ENCODE measurements at regions not wholly inside any gene's neighbourhood (a gene's known extent, or its start where the extent isn't known, plus 50 kb on each side); places are given as distances from the start of the nearest gene placed in this dataset.
"Not testable (repeated sequence)": the region's sequence is repeated elsewhere in the genome, so short reads cannot be mapped to it uniquely, and the experiment has no call there.

DNA sequence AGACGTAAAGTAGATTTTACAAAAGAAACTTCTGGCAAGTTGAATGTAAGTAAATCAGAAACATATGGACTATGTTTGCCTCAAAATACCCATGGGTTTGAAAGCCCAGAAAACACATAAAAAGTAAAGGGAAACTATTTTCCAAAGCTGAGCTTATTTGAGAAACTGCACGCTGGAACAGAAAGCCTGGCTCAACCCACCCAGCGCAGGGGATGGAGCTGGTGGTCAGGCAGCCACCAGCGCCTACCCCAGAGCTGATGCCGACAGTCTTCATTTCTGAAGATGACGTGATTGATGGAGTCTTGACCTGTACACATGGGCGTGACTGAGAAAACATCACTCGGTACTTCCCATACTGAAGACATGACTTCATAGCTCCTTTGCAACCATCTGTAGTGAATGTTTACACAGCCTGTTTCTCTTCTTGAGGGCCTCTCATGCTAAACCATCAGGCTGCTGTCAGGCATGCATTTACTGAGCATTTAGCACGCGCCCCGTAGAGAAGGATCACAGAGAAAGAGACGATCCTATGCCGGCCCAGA is 232.6 kb upstream of the AUTS2 start:
- ATAC-seq (replicated peaks) (no peak), DNase-seq (no peak)
- Mint-ChIP-seq H3K27ac (no peak overlapping the region), H3K4me1 (no peaks in the 10 kb centered on the region), H3K9me3 (no peaks in the 10 kb centered on the region), H3K27me3 (no peaks in the 10 kb centered on the region), H3K36me3 (no peaks in the 10 kb centered on the region), H3K4me3 (no peak overlapping the region)

GRCh38 chr7:69367780-69368179 is 230.5 kb upstream of the AUTS2 start:
- no peak for DNase-seq
- no peak overlapping the region for H3K27ac Mint-ChIP-seq
- H3K27me3 Mint-ChIP-seq, result no peaks in the 10 kb centered on the region
- H3K4me1 Mint-ChIP-seq, result peaks cover 0 to under 1% of the 10 kb centered on the region in 2 donors
- H3K9me3 Mint-ChIP-seq, result no peaks in the 10 kb centered on the region
- H3K36me3 Mint-ChIP-seq, result no peaks in the 10 kb centered on the region
- ATAC-seq (replicated peaks), result no peak
- H3K4me3 Mint-ChIP-seq, result no peak overlapping the region

DNA sequence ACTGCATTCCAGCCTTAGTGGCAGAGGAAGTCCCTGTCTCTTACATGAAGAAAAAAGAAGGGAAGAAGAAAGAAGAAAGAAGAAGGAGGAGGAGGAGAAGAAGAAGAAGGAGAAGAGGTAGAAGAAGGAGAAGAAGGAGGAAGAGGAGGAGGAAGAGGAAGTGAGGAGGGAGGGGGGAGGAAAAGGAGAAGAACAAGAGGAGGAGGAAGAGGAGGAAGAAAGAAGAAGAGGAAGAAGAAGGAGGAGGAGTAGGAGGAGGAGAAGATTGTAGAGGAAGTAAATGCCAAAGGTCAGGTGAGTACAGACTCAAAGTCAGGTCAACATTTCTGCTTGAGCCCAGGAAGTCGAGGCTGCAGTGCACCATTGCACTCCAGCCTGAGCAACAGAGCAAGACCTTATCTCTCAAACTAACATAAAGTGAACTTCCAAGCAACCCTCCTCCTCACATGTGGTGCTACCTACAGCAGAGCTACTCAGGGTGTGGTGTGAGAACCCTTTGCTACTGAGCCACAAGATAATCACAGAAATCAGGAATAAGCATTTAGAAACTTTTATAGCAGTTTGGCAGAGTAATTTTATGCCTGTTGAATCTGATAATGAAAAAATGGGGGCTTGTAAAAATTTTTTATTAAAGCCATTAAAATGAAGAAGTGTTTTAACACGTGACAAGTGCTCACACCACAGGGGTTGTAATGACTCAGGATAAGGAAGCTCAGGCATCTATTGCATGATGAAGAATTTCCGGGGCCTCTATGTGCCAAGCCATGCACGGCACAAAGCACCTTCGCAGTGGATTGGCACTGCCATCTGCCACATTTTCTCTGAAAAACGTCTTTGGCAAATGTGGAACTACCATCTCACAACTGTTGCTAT is 224.9 kb upstream of the AUTS2 start:
- ATAC-seq (replicated peaks), result peak; percentile 91 to 94
- peak; percentile 8 for DNase-seq
- peaks cover 4% of the 10 kb centered on the region in 2 donors for H3K9me3 Mint-ChIP-seq
- no peak overlapping the region for H3K4me3 Mint-ChIP-seq
- peaks cover 10 to 26% of the 10 kb centered on the region in 2 donors for H3K4me1 Mint-ChIP-seq
- peaks cover 0 to 3% of the 10 kb centered on the region in 2 donors for H3K36me3 Mint-ChIP-seq
- peaks cover under 1 to 7% of the 10 kb centered on the region in 2 donors for H3K27me3 Mint-ChIP-seq
- H3K27ac Mint-ChIP-seq, result peak overlapping the region; percentile 70

GRCh38 chr7:69374044-69374425 is 224.2 kb upstream of the AUTS2 start:
- peaks cover 4% of the 10 kb centered on the region in 2 donors for H3K9me3 Mint-ChIP-seq
- H3K4me3 Mint-ChIP-seq, result no peak overlapping the region
- peak overlapping the region; percentile 68 for H3K27ac Mint-ChIP-seq
- peaks cover 7 to 11% of the 10 kb centered on the region in 2 donors for H3K27me3 Mint-ChIP-seq
- H3K36me3 Mint-ChIP-seq, result peaks cover 0 to 3% of the 10 kb centered on the region in 2 donors
- H3K4me1 Mint-ChIP-seq, result peaks cover 10 to 26% of the 10 kb centered on the region in 2 donors
- ATAC-seq (replicated peaks) (no peak), DNase-seq (no peak)

DNA sequence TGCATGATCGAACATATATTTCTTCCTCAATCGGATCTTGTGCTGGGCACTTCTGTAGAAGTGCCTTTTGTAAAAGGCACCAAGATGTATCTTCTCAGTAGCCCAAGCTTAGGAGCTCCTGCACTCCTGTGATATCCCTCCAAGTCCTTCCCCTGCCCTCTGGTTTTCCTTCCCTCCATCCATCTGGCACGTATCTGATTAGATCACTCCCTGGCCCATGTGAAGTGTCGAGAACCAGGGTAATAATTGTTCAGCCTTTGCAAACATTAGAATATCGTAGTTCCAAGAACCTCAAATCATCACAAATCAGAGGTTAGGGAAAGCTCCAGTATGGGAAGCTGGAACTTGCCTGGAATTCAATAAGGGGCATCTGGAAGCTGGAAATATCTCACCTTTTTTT is 221.1 kb upstream of the AUTS2 start:
- H3K27me3 Mint-ChIP-seq, result peaks cover 8 to 14% of the 10 kb centered on the region in 2 donors
- H3K36me3 Mint-ChIP-seq, result peaks cover 0 to 3% of the 10 kb centered on the region in 2 donors
- H3K27ac Mint-ChIP-seq, result no peak overlapping the region
- ATAC-seq (replicated peaks) (no peak), DNase-seq (no peak)
- H3K9me3 Mint-ChIP-seq, result peaks cover 4% of the 10 kb centered on the region in 2 donors
- H3K4me1 Mint-ChIP-seq, result peaks cover 10 to 26% of the 10 kb centered on the region in 2 donors
- H3K4me3 Mint-ChIP-seq, result no peak overlapping the region

DNA sequence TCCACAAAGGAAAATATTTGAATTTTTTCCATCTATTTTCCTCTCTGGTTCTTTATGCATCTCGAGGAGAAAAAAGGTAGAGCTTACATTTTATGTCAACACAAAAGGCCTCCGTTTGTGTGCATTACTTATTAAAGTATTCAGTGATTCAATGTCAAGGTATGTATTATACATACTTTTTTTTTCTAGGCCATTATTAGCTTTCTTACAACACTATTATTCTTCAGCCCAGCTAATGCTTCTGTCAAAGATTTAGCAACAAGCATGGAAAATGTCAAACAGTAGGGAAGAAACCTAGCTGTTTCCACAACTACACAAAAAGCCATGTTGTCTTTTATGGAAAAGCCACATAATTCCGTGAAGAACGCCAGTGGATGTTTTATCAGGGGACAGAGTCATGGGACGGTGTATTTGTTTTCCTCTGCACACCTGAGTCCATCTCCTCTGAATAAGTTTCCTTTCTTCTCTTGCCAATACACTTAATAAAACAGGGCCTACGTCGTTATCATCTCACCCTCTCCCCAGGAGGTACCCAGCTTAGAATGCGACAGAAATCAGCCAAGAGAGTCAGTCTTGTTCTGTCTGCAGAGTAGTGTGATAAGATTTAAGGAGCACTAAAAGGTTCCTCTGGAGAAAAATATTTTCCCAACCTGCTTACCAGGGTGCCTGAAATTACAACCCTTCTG is 209.7 kb upstream of the AUTS2 start:
- no peak overlapping the region for H3K4me3 Mint-ChIP-seq
- ATAC-seq (replicated peaks), result no peak

GRCh38 chr7:69389216-69389615 is 209.1 kb upstream of the AUTS2 start:
- peaks cover 0 to 6% of the 10 kb centered on the region in 2 donors for H3K9me3 Mint-ChIP-seq
- no peaks in the 10 kb centered on the region for H3K4me1 Mint-ChIP-seq
- no peak for ATAC-seq (replicated peaks)

More for the DNA sequence above, 209.7 kb upstream of the AUTS2 start:
- no peak for DNase-seq
- Mint-ChIP-seq H3K4me1 (no peaks in the 10 kb centered on the region), H3K9me3 (peaks cover 1 to 6% of the 10 kb centered on the region in 2 donors), H3K27ac (no peak overlapping the region), H3K36me3 (no peaks in the 10 kb centered on the region), H3K27me3 (peaks cover 5 to 8% of the 10 kb centered on the region in 2 donors)

DNA sequence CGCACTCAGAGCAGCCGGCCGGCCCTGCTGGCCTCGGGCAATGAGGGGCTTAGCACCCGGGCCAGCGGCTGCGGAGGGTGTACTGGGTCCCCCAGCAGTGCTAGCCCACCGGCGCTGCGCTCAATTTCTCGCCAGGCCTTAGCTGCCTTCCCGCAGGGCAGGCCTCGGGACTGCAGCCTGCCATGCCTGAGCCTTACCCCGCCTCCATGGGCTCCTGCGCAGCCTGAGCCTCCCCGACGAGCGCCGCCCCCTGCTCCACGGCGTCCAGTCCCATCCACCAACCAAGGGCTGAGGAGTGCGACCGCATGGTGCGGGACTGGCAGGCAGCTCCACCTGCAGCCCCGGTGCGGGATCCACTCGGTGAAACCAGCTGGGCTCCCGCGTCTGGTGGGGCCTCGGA is 204.4 kb upstream of the AUTS2 start:
- not testable (repeated sequence) for H3K27me3 Mint-ChIP-seq; H3K36me3 Mint-ChIP-seq; ATAC-seq (replicated peaks); H3K27ac Mint-ChIP-seq; DNase-seq; H3K9me3 Mint-ChIP-seq; H3K4me1 Mint-ChIP-seq; H3K4me3 Mint-ChIP-seq

More at GRCh38 chr7:69389216-69389615, 209.1 kb upstream of the AUTS2 start:
- H3K27ac Mint-ChIP-seq, result no peak overlapping the region
- H3K27me3 Mint-ChIP-seq, result peaks cover 0 to 7% of the 10 kb centered on the region in 2 donors
- H3K4me3 Mint-ChIP-seq, result no peak overlapping the region
- no peaks in the 10 kb centered on the region for H3K36me3 Mint-ChIP-seq
- DNase-seq, result no peak

DNA sequence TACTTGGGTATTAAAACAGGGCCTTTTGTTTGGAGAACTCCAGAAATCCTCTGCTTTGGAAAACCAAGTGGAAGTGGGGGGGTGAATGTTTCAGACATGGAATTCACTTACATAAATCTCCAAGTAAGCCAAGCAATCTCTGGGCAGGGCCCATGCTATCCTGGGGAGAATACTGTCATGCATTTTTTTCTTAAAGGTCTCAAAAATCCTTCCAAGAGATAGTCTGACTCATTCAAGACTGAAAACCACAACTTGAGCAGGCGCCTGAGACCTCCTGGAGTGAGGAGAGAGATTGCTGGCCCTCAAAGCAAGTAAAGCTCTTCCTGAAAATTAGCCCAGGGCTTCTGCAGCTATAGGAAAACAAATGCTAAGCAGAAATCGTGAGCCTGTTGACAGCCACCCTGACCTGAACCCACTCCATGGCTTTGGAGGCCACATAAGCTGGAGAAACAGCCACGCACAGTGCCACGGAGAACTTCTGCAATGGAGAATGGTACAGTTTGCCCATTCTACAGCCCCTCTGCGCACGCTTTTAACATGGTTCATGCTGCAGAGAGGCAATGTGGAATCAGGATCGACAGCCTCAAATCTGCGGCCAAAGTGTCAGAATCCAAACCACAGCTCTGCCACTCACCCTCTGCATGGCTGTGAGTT is 203.1 kb upstream of the AUTS2 start:
- Mint-ChIP-seq H3K27ac (no peak overlapping the region), H3K27me3 (peaks cover 0 to 4% of the 10 kb centered on the region in 2 donors)

DNA sequence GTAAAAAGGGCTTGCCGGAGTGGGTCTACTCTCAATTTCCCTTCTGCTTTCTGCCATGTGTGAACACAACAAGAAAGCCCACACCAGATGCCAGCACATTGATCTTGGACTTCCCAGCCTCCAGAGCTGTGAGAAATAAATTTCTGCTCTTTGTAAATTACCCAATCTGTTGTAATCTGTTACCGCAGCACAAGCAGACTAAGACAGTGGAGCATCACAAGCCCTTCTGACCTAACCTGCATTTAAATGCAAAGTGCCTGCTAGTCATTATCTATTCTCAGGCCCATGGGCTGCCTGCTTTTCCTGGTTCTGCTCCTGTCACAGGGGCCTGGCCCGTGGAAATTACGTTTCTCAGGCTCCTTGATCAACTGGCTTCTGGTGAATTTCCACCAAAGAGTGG is 199.3 kb upstream of the AUTS2 start:
- H3K27me3 Mint-ChIP-seq, result peaks cover 0 to 4% of the 10 kb centered on the region in 2 donors
- H3K27ac Mint-ChIP-seq, result no peak overlapping the region
- no peak overlapping the region for H3K4me3 Mint-ChIP-seq
- H3K36me3 Mint-ChIP-seq, result no peaks in the 10 kb centered on the region
- H3K9me3 Mint-ChIP-seq, result no peaks in the 10 kb centered on the region
- peaks cover 2 to 8% of the 10 kb centered on the region in 2 donors for H3K4me1 Mint-ChIP-seq
- DNase-seq (no peak), ATAC-seq (replicated peaks) (peak in 1 of 2 donors; percentile 12)

More for the DNA sequence above, 203.1 kb upstream of the AUTS2 start:
- Mint-ChIP-seq H3K36me3 (no peaks in the 10 kb centered on the region), H3K9me3 (no peaks in the 10 kb centered on the region), H3K4me1 (peaks cover 2 to 8% of the 10 kb centered on the region in 2 donors), H3K4me3 (no peak overlapping the region)
- no peak for ATAC-seq (replicated peaks)
- no peak for DNase-seq

- ATAC-seq (replicated peaks), result peak; percentile 66 to 70
- H3K4me3 Mint-ChIP-seq, result no peak overlapping the region
- no peak for DNase-seq
- no peak overlapping the region for H3K27ac Mint-ChIP-seq
- H3K27me3 Mint-ChIP-seq, result peaks cover 0 to 4% of the 10 kb centered on the region in 2 donors
- peaks cover 2 to 8% of the 10 kb centered on the region in 2 donors for H3K4me1 Mint-ChIP-seq
- H3K36me3 Mint-ChIP-seq, result no peaks in the 10 kb centered on the region
- H3K9me3 Mint-ChIP-seq, result no peaks in the 10 kb centered on the region
These were observed 198.9 kb upstream of the AUTS2 start for GRCh38 chr7:69399401-69399800.

DNA sequence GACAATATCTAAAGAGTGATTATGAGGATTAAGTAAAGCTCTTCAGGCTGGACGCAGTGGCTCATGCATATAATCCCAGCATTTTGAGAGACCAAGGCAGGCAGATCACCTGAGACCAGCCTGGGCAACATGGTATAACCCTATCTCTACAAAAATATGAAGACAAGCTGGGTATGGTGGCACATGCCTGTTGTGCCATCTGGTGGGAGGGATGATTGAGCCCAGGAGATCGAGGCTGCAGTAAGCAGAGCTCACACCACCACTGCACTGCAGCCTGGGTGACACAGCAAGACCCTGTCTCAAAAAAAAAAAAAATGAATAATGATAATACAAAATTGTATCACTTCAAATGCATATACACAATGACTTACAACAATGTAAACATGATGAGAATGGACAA is 195.6 kb upstream of the AUTS2 start:
- no peaks in the 10 kb centered on the region for H3K36me3 Mint-ChIP-seq
- no peak for ATAC-seq (replicated peaks)
- peaks cover 2 to 8% of the 10 kb centered on the region in 2 donors for H3K4me1 Mint-ChIP-seq

DNA sequence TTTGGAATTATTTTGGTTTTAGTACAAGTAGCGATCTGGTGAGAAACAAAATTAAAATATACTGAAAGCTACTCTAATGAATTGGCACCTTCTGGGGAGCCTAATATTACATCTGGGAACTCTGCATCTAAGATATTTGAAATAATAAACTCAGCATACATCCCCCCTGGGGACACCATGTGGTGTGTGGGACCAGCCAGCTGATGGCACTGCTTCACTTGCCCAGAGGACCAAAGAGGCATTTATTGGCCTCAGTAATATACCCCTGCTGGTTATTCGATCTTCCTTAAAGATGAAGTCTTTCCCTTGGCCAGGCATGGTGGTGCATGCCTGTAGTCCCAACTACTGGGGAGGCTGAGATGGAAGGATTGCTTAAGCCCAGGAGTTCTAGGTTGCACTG is 195.1 kb upstream of the AUTS2 start:
- DNase-seq (no peak), ATAC-seq (replicated peaks) (peak; percentile 75 to 77)
- Mint-ChIP-seq H3K36me3 (no peaks in the 10 kb centered on the region), H3K4me3 (no peak overlapping the region), H3K4me1 (peaks cover 2 to 8% of the 10 kb centered on the region in 2 donors), H3K9me3 (no peaks in the 10 kb centered on the region), H3K27me3 (no peaks in the 10 kb centered on the region), H3K27ac (no peak overlapping the region)

More for the DNA sequence above, 195.6 kb upstream of the AUTS2 start:
- H3K27ac Mint-ChIP-seq, result no peak overlapping the region
- H3K4me3 Mint-ChIP-seq, result no peak overlapping the region
- DNase-seq, result no peak
- no peaks in the 10 kb centered on the region for H3K27me3 Mint-ChIP-seq
- no peaks in the 10 kb centered on the region for H3K9me3 Mint-ChIP-seq

- DNase-seq, result no peak
- peak; percentile 45 to 61 for ATAC-seq (replicated peaks)
- H3K4me1 Mint-ChIP-seq, result peaks cover 5 to 7% of the 10 kb centered on the region in 2 donors
- peaks cover 5 to 7% of the 10 kb centered on the region in 2 donors for H3K9me3 Mint-ChIP-seq
- peaks cover 5 to 6% of the 10 kb centered on the region in 2 donors for H3K36me3 Mint-ChIP-seq
- H3K27me3 Mint-ChIP-seq, result peaks cover 7 to 11% of the 10 kb centered on the region in 2 donors
- H3K27ac Mint-ChIP-seq, result no peak overlapping the region
- no peak overlapping the region for H3K4me3 Mint-ChIP-seq
These were observed 187.3 kb upstream of the AUTS2 start for GRCh38 chr7:69411018-69411417.

Measured in stimulated activated naive B cell treated with anti-CD40 and anti-IgM and Interleukin-4, amounts not matched to agents 10 μg/mL and 1 μg/mL and 100 μg/mL, for 72 hours (primary cell).